ENCODE measurements at regions not wholly inside any gene's neighbourhood (a gene's known extent, or its start where the extent isn't known, plus 50 kb on each side); places are given as distances from the start of the nearest gene placed in this dataset.

- intact Hi-C loops (cut with DNase I), result no loop called here
- H3K27me3 ChIP-seq, result no peaks in the 10 kb centered on the region
- H3K9me3 ChIP-seq, result no peaks in the 10 kb centered on the region
- no peak overlapping the region for H3K4me3 ChIP-seq
- H3K27ac ChIP-seq, result no peak overlapping the region
- H3K4me1 ChIP-seq, result no peaks in the 10 kb centered on the region
- H3K9ac ChIP-seq (ENCODE audit: low read depth in 2 of 2, low read length in 2 of 2), result no peak overlapping the region
- H3K36me3 ChIP-seq, result no peaks in the 10 kb centered on the region
- TF ChIP-seq CTCF (IDR thresholded peaks at IDR 0.05), result no peak
- DNase-seq, result no peak
Measured at GRCh38 chr9:120338340-120338739, 241.6 kb downstream of the CDK5RAP2 start.

DNA sequence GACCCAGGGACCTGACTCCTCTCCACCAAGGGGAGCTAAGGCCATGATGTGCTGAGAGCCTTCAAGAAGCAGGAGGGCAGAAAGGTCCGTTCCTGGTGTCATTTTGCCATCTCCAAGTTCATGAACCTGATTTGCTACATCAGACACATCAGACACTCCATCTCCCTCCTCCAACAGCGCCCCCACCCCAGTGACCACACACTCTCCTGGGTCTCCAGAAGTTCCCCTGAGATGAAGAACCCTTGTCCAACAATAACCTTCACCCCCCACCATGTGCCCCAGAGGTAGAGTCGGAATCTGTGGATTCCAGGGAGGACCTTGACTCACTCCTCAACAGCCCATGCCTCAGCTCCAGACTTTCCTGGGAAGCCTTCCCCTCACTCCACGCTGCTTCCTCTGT lies 242.8 kb downstream of the CDK5RAP2 start:
- Histone ChIP-seq H3K27ac (no peak overlapping the region), H3K4me3 (no peak overlapping the region), H3K27me3 (no peaks in the 10 kb centered on the region), H3K4me1 (no peaks in the 10 kb centered on the region), H3K36me3 (no peaks in the 10 kb centered on the region), H3K9me3 (no peaks in the 10 kb centered on the region), H3K9ac (ENCODE audit: low read depth in 2 of 2, low read length in 2 of 2) (no peak overlapping the region)
- intact Hi-C loops (cut with DNase I), result no loop called here
- DNase-seq, result no peak
- no peak for TF ChIP-seq CTCF (IDR thresholded peaks at IDR 0.05)

- TF ChIP-seq CTCF (IDR thresholded peaks at IDR 0.05), result no peak
- DNase-seq, result no peak
- Histone ChIP-seq H3K9ac (ENCODE audit: low read depth in 2 of 2, low read length in 2 of 2) (no peak overlapping the region), H3K36me3 (no peaks in the 10 kb centered on the region), H3K4me1 (no peaks in the 10 kb centered on the region), H3K4me3 (no peak overlapping the region), H3K9me3 (no peaks in the 10 kb centered on the region), H3K27ac (no peak overlapping the region), H3K27me3 (no peaks in the 10 kb centered on the region)
- intact Hi-C loops (cut with DNase I), result no loop called here
Measured at GRCh38 chr9:120336753-120337090, 243.2 kb downstream of the CDK5RAP2 start.

DNA sequence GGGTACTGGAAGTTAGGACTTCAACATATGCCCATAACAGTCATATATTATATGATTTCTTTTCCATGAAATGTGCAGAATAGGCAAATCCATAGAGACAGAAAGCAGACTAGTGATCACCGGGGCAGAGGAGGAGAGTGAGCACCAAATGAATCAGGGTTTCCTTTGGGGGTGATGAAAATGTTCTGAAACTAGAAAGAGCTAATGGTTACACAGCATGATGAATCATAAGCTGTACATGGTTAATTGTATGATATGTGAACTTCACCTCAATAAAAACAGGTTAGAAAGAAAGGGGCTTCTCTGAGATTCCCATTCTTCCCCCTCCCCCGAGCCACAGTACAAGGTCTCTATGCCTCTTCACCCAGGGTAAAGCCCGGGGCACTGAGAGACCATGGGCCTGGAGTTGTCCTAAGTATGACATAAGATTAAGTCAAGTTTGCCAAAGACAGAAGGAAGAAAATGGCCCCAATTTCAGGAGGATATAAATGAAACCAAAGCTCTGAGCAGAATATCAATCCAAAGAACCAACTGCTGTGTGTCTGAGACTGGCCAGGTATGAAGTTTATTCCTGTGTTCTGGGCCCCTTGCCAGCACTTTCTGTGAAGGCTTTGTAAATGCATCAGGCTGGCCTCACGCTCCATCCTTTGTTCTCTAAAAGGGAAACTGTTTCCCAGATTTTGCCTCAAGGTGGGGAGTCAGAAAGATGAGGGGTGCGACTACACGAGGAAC lies 243.8 kb downstream of the CDK5RAP2 start:
- Histone ChIP-seq H3K4me1 (no peaks in the 10 kb centered on the region), H3K27ac (no peak overlapping the region), H3K27me3 (no peaks in the 10 kb centered on the region), H3K9ac (ENCODE audit: low read depth in 2 of 2, low read length in 2 of 2) (no peak overlapping the region), H3K4me3 (no peak overlapping the region), H3K9me3 (no peaks in the 10 kb centered on the region), H3K36me3 (no peaks in the 10 kb centered on the region)
- intact Hi-C loops (cut with DNase I), result no loop called here
- no peak for DNase-seq
- TF ChIP-seq CTCF (IDR thresholded peaks at IDR 0.05), result no peak

- H3K4me3 ChIP-seq, result no peak overlapping the region
- H3K27ac ChIP-seq, result no peak overlapping the region
- H3K36me3 ChIP-seq, result no peaks in the 10 kb centered on the region
- H3K27me3 ChIP-seq, result no peaks in the 10 kb centered on the region
- no peak for TF ChIP-seq CTCF (IDR thresholded peaks at IDR 0.05)
- H3K4me1 ChIP-seq, result no peaks in the 10 kb centered on the region
- DNase-seq, result no peak
- no peaks in the 10 kb centered on the region for H3K9me3 ChIP-seq
- intact Hi-C loops (cut with DNase I), result no loop called here
- no peak overlapping the region for H3K9ac ChIP-seq (ENCODE audit: low read depth in 2 of 2, low read length in 2 of 2)
Measured at GRCh38 chr9:120331913-120332312, 248.1 kb downstream of the CDK5RAP2 start.
